ENCODE measurements at regions not wholly inside any gene's neighbourhood (a gene's known extent, or its start where the extent isn't known, plus 50 kb on each side); places are given as distances from the start of the nearest gene placed in this dataset.

DNA sequence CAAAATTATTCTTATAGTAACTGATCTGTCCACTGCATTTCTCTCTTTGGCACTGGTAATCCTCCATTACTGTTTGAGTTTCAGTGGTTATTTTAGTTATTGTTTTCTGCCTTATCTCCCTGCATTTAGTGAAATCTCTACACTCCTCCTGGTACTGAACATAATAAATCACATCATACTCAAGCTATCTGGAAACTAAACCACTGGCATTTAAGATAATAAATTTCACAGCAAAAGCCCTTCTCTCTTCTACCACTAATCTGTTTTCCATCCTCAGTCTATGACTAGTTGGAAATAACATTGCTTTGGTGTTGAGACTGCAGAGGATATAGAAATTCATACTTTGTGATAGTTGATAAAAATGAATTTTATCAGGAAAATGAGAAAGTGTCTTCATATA lies 399.3 kb upstream of the FSHR start:
- TF ChIP-seq, protein P1, sequence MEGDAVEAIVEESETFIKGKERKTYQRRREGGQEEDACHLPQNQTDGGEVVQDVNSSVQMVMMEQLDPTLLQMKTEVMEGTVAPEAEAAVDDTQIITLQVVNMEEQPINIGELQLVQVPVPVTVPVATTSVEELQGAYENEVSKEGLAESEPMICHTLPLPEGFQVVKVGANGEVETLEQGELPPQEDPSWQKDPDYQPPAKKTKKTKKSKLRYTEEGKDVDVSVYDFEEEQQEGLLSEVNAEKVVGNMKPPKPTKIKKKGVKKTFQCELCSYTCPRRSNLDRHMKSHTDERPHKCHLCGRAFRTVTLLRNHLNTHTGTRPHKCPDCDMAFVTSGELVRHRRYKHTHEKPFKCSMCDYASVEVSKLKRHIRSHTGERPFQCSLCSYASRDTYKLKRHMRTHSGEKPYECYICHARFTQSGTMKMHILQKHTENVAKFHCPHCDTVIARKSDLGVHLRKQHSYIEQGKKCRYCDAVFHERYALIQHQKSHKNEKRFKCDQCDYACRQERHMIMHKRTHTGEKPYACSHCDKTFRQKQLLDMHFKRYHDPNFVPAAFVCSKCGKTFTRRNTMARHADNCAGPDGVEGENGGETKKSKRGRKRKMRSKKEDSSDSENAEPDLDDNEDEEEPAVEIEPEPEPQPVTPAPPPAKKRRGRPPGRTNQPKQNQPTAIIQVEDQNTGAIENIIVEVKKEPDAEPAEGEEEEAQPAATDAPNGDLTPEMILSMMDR (IDR thresholded peaks at IDR 0.05; ENCODE audit: insufficient read depth, low read length): no peak
- no peak for TF ChIP-seq POLR2AphosphoS5 (IDR thresholded peaks at IDR 0.05; ENCODE audit: low read depth)
- TF ChIP-seq, protein P2, sequence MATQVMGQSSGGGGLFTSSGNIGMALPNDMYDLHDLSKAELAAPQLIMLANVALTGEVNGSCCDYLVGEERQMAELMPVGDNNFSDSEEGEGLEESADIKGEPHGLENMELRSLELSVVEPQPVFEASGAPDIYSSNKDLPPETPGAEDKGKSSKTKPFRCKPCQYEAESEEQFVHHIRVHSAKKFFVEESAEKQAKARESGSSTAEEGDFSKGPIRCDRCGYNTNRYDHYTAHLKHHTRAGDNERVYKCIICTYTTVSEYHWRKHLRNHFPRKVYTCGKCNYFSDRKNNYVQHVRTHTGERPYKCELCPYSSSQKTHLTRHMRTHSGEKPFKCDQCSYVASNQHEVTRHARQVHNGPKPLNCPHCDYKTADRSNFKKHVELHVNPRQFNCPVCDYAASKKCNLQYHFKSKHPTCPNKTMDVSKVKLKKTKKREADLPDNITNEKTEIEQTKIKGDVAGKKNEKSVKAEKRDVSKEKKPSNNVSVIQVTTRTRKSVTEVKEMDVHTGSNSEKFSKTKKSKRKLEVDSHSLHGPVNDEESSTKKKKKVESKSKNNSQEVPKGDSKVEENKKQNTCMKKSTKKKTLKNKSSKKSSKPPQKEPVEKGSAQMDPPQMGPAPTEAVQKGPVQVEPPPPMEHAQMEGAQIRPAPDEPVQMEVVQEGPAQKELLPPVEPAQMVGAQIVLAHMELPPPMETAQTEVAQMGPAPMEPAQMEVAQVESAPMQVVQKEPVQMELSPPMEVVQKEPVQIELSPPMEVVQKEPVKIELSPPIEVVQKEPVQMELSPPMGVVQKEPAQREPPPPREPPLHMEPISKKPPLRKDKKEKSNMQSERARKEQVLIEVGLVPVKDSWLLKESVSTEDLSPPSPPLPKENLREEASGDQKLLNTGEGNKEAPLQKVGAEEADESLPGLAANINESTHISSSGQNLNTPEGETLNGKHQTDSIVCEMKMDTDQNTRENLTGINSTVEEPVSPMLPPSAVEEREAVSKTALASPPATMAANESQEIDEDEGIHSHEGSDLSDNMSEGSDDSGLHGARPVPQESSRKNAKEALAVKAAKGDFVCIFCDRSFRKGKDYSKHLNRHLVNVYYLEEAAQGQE (IDR thresholded peaks at IDR 0.05; ENCODE audit: insufficient replicate concordance, low read depth): no peak
